NCI-H524 (cell line): ENCODE measurements at regions not wholly inside any gene's neighbourhood (a gene's known extent, or its start where the extent isn't known, plus 50 kb on each side); places are given as distances from the start of the nearest gene placed in this dataset.
A peak's percentile ranks its signal among the peaks of the same experiment; 100 is the strongest.

Experiments
- DNase-seq, 2 experiments: peaks; one replicate each; lab custom pipeline; 2025; lab: John Stamatoyannopoulos, UW

- peak; percentile 28 to 58 for DNase-seq
Observed at GRCh38 chr2:57497489-57498096, 549.0 kb upstream of the VRK2 start.

DNA sequence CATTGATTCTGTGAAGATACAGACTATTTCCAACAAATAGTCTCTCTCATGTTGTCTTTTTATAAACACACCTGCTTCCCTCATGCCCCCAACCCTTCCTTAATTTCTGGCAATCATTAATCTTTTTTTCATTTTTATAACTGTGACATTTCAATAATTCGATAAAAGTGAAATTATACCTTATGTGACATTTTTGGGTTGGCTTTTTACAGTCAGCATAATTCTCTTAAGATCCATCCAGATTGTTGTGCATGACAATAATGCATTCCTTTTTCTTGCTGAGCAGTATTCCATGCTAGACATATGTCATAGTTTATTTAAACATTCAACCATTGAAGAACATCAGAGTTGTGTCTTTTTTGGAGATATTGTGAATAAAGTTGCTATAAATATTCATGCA lies 541.8 kb upstream of the VRK2 start:
- no peak for DNase-seq

DNA sequence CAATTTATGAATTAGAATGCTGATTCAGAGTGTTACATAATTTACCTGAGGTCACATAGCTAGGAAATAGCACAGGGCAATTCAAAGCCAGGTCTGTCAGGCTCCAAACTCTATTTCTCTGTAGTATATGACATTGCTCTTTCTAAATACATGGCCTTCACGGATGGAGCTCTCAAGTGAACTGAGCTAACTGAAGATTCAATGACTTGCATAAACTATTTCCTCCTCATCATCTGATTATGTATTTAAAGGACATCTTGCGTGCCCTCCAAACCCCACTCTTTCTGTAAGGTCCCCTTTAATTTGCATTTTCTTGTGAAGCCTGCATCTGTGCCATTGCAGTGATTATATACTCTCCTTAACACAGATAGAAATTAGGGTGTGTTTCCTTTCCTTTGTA lies 537.4 kb upstream of the VRK2 start:
- no peak for DNase-seq

- no peak for DNase-seq
Observed at GRCh38 chr2:57510704-57511103, 535.9 kb upstream of the VRK2 start.

- no peak for DNase-seq
Observed at GRCh38 chr2:57515366-57515765, 531.2 kb upstream of the VRK2 start.

- DNase-seq, result peak in 1 of 2 experiments; percentile 66
Observed at GRCh38 chr2:57516698-57517340, 529.8 kb upstream of the VRK2 start.

GRCh38 chr2:57523304-57523703 lies 523.3 kb upstream of the VRK2 start:
- DNase-seq, result no peak

- DNase-seq, result no peak
Observed at GRCh38 chr2:57527685-57528084, 518.9 kb upstream of the VRK2 start.

DNA sequence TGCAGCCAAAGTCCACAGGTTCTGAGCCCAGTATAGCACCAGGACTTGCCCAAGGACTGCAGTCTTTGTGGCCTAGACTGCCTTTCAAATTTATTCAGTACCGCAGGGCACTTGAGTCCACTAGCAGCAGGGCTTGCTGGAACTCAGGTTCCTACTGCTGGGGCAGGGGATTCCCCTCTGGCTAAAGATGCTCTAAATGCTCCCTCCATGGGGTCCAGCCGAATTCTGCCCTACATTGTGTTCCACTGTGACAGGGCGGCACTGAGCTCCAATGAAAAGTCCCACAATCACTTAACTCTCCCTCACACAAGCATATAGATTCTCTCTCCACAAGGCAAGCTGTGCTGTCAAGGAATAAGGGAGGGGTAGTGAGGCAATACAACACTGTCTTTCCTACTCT lies 518.1 kb upstream of the VRK2 start:
- DNase-seq, result no peak

DNA sequence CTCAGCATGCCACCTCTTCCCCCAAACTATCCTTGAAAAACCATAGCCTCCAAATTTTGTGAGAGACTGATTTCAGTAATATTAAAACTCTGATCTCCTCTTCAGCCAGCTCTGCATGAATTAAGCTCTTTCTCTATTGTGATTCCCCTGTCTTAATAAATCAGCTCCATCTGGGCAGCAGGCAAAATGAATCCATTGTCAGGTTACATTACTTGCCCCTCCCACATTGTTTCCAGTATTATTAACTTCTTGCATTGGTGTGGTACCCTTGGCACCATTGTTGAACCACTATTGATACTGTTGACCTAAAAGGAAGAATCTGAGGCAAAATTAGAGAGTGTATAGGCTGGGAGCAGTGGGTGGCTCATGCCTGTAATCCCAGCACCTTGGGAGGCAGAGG lies 512.2 kb upstream of the VRK2 start:
- no peak for DNase-seq

DNA sequence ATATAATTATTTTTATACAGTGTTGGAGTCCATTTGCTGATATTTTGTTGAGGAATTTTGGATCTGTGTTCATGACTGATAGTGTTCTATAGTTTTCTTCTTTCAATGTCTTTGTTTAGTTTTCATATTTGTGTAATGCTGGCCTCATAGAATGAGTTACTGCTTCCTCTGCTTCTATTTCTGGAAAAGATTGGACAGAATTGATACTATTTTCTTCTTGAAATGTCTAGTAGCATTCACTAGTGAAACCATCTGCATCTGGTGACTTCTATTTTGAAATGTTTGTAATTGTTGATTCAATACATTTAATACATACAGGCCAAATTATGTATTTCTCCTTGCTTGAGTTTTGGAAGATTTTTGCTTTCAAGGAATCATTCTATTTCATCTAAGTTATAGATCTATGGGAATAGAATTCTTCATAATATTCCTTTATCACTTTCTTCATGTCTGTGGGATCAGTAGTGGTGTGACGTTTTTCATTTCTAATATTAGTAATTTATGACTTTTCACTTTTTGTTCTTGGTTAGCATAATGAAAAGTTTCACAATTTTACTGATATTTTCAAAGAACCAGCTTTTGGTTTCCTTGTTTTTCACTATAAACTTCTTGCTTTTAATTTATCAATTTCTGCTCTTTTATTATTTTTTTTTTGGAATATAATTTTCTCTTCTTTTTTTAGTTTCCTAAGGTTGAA lies 509.9 kb upstream of the VRK2 start:
- no peak for DNase-seq

- no peak for DNase-seq
Observed at GRCh38 chr2:57539761-57540160, 506.8 kb upstream of the VRK2 start.

DNA sequence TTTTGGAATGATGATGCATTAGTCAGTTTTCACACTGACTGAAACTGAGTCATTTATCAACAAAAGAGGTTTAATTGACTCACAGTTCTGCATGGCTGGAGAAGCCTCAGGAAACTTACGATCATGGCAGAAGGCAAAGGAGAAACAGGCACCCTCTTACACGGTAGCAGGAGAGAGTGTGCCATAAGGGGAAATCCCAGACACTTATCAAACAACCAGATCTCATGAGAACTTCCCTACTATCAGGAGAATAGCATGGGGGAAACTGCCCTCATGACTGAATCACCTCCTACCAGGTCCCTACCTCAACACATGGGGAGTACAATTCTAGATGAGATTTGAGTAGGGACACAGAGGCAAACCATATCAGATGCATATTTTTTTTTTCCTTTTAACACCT lies 504.5 kb upstream of the VRK2 start:
- no peak for DNase-seq

DNA sequence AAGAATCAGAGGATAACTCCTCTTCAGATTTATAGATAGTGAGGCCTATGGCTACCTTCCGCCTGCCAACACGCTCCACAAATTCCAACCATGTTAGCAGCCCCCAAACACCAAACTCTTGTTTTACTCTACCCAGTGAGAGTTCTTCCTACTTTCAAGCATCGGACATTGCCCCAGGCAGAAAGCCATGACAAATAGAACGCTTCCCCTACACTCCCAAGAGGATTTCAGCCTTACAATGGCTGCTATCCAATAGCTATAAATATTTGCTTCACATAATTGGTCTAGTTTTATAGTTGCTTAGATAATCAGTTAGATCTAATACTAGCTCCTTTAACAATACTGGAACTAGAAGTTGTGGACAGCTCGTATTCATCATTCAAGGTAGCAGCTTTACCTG lies 503.4 kb upstream of the VRK2 start:
- DNase-seq, result no peak

GRCh38 chr2:57544624-57545023 lies 502.0 kb upstream of the VRK2 start:
- no peak for DNase-seq

GRCh38 chr2:57546478-57546877 lies 500.1 kb upstream of the VRK2 start:
- no peak for DNase-seq

DNA sequence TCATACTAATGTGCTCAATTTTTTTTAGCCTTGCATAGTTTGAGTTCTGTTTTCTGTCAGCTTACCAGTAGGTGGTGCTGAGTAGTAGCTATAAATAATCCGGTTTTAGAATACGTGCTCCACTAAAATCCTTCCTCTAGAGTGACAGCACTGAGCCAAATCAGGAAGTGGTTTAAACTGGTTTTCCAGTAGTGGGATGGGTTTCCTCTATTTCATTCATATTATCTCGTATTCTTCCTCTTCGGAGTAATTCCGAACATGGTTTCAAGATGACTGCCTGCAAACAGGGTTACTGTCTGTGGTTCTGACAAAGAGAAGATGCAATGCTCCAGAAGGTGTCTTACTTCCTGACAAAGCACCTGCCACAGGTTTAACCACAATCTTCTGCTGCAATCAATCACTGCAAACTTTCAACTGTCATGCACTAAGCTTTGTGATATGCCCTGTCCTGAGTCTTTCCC lies 496.9 kb upstream of the VRK2 start:
- peak in 1 of 2 experiments; percentile 47 for DNase-seq

- no peak for DNase-seq
Observed at GRCh38 chr2:57550912-57551311, 495.7 kb upstream of the VRK2 start.

DNA sequence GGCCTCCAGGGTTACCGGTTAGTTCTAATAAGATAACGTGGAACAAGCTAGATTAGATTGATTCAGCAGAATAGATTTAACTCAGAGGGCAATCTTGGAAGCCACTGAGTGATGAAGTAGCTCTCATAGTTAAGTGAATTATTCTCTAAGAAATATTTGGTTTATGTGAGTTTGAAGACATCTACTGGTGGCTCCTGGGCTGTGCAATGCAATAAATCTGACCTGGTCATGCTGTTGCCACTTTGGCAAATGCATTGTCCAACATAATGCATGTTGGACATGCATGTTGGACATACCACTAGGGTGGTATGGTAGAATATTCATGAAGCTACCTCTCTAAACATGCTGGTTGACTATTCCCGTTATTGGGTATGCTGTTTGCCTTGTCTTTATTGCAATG lies 493.7 kb upstream of the VRK2 start:
- DNase-seq, result no peak

DNA sequence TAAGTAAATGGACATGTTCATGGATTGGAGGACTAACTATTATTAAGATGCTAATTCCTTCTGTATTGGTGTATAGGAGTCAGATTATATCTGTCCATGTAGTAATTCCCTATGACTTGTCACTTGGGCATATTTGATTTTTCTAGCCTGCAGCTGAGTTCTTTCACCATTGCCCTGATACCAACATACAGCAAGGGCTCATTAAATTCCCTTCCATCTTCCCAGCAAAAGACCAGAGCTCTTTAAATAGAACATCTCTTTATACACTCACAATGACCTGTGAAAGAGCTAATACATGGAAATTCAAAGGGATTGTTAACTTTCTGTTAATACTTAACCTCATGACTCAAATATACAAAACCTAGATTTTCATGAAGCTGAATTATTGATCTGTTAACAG lies 492.3 kb upstream of the VRK2 start:
- DNase-seq, result no peak

- no peak for DNase-seq
Observed at GRCh38 chr2:57558312-57558711, 488.3 kb upstream of the VRK2 start.

- peak in 1 of 2 experiments; percentile 16 for DNase-seq
Observed at GRCh38 chr2:57562495-57562894, 484.1 kb upstream of the VRK2 start.

GRCh38 chr2:57563015-57563414 lies 483.6 kb upstream of the VRK2 start:
- DNase-seq, result no peak
